ENCODE measurements at regions not wholly inside any gene's neighbourhood (a gene's known extent, or its start where the extent isn't known, plus 50 kb on each side); places are given as distances from the start of the nearest gene placed in this dataset.

GRCh38 chr11:69942333-69942820 lies 123.2 kb upstream of the FGF3 start:
- TF ChIP-seq, protein P1, sequence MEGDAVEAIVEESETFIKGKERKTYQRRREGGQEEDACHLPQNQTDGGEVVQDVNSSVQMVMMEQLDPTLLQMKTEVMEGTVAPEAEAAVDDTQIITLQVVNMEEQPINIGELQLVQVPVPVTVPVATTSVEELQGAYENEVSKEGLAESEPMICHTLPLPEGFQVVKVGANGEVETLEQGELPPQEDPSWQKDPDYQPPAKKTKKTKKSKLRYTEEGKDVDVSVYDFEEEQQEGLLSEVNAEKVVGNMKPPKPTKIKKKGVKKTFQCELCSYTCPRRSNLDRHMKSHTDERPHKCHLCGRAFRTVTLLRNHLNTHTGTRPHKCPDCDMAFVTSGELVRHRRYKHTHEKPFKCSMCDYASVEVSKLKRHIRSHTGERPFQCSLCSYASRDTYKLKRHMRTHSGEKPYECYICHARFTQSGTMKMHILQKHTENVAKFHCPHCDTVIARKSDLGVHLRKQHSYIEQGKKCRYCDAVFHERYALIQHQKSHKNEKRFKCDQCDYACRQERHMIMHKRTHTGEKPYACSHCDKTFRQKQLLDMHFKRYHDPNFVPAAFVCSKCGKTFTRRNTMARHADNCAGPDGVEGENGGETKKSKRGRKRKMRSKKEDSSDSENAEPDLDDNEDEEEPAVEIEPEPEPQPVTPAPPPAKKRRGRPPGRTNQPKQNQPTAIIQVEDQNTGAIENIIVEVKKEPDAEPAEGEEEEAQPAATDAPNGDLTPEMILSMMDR (IDR thresholded peaks at IDR 0.05; ENCODE audit: low read length): no peak
- TF ChIP-seq EZH2 (IDR thresholded peaks at IDR 0.05; ENCODE audit: borderline replicate concordance, low read length): no peak

Measured in OCI-LY1 (cell line).